Panc1 (cell line): ENCODE measurements at regions not wholly inside any gene's neighbourhood (a gene's known extent, or its start where the extent isn't known, plus 50 kb on each side); places are given as distances from the start of the nearest gene placed in this dataset.

Source experiments
- ATAC-seq: fragments of 200-7000 bp; cut with Tn5 transposase; 2 replicates; pipeline ENCODE4 v1.9.1; 2020; ENCODE audit warnings: mild to moderate bottlenecking, moderate library complexity
- BruUV-seq: library from RNA; stranded (reverse); fragments of 400-500 nt; replicated peaks from 2 replicates; lab custom pipeline; 2021; lab: Mats Ljungman, UMichigan
- CTCF ChIA-PET: fragments of 300-600 bp; sonication (Branson Sonifier 250); formaldehyde crosslinking; loops from one replicate; lab custom pipeline; 2022; ENCODE audit warnings: antibody characterized with exemption; lab: Charles Lee
- POLR2A ChIA-PET: fragments of 300-600 bp; sonication (Branson Sonifier 250); formaldehyde crosslinking; loops from one replicate; lab custom pipeline; 2022; ENCODE audit warnings: antibody characterized with exemption; lab: Charles Lee
- DNase-seq: peaks from one replicate; pipeline ENCODE4 v3.0.0-alpha.2; 2010; ENCODE audit warnings: low read depth, low spot score
- H3K27ac ChIP-seq: 2 replicates; pipeline ENCODE4 v1.5.1; 2011; ENCODE audit warnings: mild to moderate bottlenecking, low read length, inconsistent platforms
- H3K27me3 ChIP-seq: fragments of 200-500 bp; sonication (Bioruptor generic); 2 replicates; pipeline ENCODE4 v1.6.0; 2014; ENCODE audit warnings: low read length, inconsistent platforms; ENCODE audit not compliant: control insufficient read depth, insufficient read depth
- H3K36me3 ChIP-seq: fragments of 200-500 bp; sonication (Bioruptor generic); 2 replicates; pipeline ENCODE4 v1.5.1; 2014; ENCODE audit warnings: inconsistent platforms, mild to moderate bottlenecking, low read length, moderate library complexity; ENCODE audit not compliant: control insufficient read depth, insufficient read depth
- H3K4me1 ChIP-seq: 2 replicates; pipeline ENCODE4 v1.5.1; 2011; ENCODE audit warnings: inconsistent platforms, mild to moderate bottlenecking, low read length, moderate library complexity; ENCODE audit not compliant: control insufficient read depth, insufficient read depth
- H3K4me3 ChIP-seq, 2 experiments: 2 replicates each; pipeline ENCODE4 v1.5.1; 2011 to 2012; ENCODE audit warnings: low read depth in 2 of 2, low read length in 2 of 2, mild to moderate bottlenecking in 2 of 2, inconsistent platforms in 1 of 2, moderate library complexity in 1 of 2
- H3K9me3 ChIP-seq: fragments of 200-500 bp; sonication (Bioruptor generic); 2 replicates; pipeline ENCODE4 v1.5.1; 2014; ENCODE audit warnings: low read depth, mild to moderate bottlenecking, inconsistent platforms, low read length, moderate library complexity; ENCODE audit not compliant: control insufficient read depth, insufficient read depth
- CTCF ChIP-seq: fragments of 450-650 bp; IDR thresholded peaks from 2 replicates; pipeline ENCODE4 v1.5.1; 2017; ENCODE audit warnings: mild to moderate bottlenecking
- POLR2AphosphoS5 ChIP-seq: IDR thresholded peaks from 2 replicates; pipeline ENCODE4 v1.6.1; 2012; ENCODE audit warnings: mild to moderate bottlenecking, low read depth, low read length, moderate library complexity
- REST ChIP-seq, 2 experiments: IDR thresholded peaks; 2 replicates each; pipeline ENCODE4 v1.6.1; 2011 to 2012; ENCODE audit warnings: low read depth in 2 of 2, control low read depth in 1 of 2, low read length in 1 of 2, mild to moderate bottlenecking in 1 of 2, moderate library complexity in 1 of 2; ENCODE audit not compliant: insufficient read depth in 1 of 2
- SIN3A ChIP-seq: IDR thresholded peaks from 2 replicates; pipeline ENCODE4 v1.6.1; 2012; ENCODE audit warnings: low read depth, mild to moderate bottlenecking, low read length, moderate library complexity, borderline replicate concordance; ENCODE audit not compliant: insufficient read depth
- TCF7L2 ChIP-seq: IDR thresholded peaks from 2 replicates; pipeline ENCODE4 v1.6.1; 2011; ENCODE audit warnings: mild to moderate bottlenecking, low read depth, low read length, inconsistent platforms
- in situ Hi-C: cut with HindIII; loops from 2 replicates; pipeline ENCODE4 v1.10.0; 2016; ENCODE audit warnings: low sequenced_read_pairs, low pct_unique_long_range_greater_than_20kb
- intact Hi-C: fragments of 100-400 bp; cut with micrococcal nuclease; formaldehyde crosslinking; loops from one replicate; pipeline ENCODE4 v1.10.0; 2022; ENCODE audit not compliant: unreplicated experiment

GRCh38 chr1:60998786-60999185 is 83.6 kb upstream of the NFIA start:
- Histone ChIP-seq H3K27me3 (no peaks in the 10 kb centered on the region), H3K27ac (no peak overlapping the region), H3K9me3 (no peaks in the 10 kb centered on the region), H3K4me1 (no peaks in the 10 kb centered on the region), H3K4me3 (no peak overlapping the region), H3K36me3 (no peaks in the 10 kb centered on the region)
- in situ Hi-C loops (no loop called here), intact Hi-C loops (no loop called here)
- TF ChIP-seq TCF7L2 (no peak), POLR2AphosphoS5 (no peak), SIN3A (no peak)
- BruUV-seq: no TSS peak
- no peak for DNase-seq
- ChIA-PET POLR2A (interaction anchor here (0.6 kb wide), 1 partner anchor 329 kb away, joined by 4 read pairs; no protein-coding TSS in a partner anchor), CTCF (no interaction called here)
- ATAC-seq: no peak

GRCh38 chr1:60994828-60995492 is 87.4 kb upstream of the NFIA start:
- Histone ChIP-seq H3K4me3 (no peak overlapping the region), H3K27ac (no peak overlapping the region), H3K4me1 (no peaks in the 10 kb centered on the region), H3K9me3 (no peaks in the 10 kb centered on the region), H3K36me3 (no peaks in the 10 kb centered on the region), H3K27me3 (no peaks in the 10 kb centered on the region)
- ChIA-PET POLR2A (no interaction called here), CTCF (no interaction called here)
- intact Hi-C loops: no loop called here
- TF ChIP-seq SIN3A (no peak), CTCF (no peak), TCF7L2 (no peak), POLR2AphosphoS5 (no peak), REST (IDR thresholded peaks at IDR 0.05; ENCODE audit: insufficient read depth in 1 of 2, low read depth in 2 of 2, low read length in 1 of 2) (no peak)
- DNase-seq (no peak), ATAC-seq (no peak)
- BruUV-seq: no TSS peak
- in situ Hi-C loops: no loop called here

- in situ Hi-C loops: no loop called here
- POLR2A ChIA-PET: no interaction called here
- H3K9me3 ChIP-seq: no peaks in the 10 kb centered on the region
- ATAC-seq: no peak
- H3K27me3 ChIP-seq: no peaks in the 10 kb centered on the region
- DNase-seq: no peak
- no TSS peak for BruUV-seq
- no peak overlapping the region for H3K27ac ChIP-seq
- CTCF ChIA-PET: no interaction called here
- TF ChIP-seq TCF7L2 (no peak), CTCF (no peak), POLR2AphosphoS5 (no peak), SIN3A (no peak), REST (IDR thresholded peaks at IDR 0.05; ENCODE audit: insufficient read depth in 1 of 2, low read depth in 2 of 2, low read length in 1 of 2) (no peak)
- no peaks in the 10 kb centered on the region for H3K4me1 ChIP-seq
- intact Hi-C loops: no loop called here
- H3K36me3 ChIP-seq: no peaks in the 10 kb centered on the region
- no peak overlapping the region for H3K4me3 ChIP-seq
Measured at GRCh38 chr1:60994369-60994768, 88.0 kb upstream of the NFIA start.
